ENCODE measurements at regions not wholly inside any gene's neighbourhood (a gene's known extent, or its start where the extent isn't known, plus 50 kb on each side); places are given as distances from the start of the nearest gene placed in this dataset.

DNA sequence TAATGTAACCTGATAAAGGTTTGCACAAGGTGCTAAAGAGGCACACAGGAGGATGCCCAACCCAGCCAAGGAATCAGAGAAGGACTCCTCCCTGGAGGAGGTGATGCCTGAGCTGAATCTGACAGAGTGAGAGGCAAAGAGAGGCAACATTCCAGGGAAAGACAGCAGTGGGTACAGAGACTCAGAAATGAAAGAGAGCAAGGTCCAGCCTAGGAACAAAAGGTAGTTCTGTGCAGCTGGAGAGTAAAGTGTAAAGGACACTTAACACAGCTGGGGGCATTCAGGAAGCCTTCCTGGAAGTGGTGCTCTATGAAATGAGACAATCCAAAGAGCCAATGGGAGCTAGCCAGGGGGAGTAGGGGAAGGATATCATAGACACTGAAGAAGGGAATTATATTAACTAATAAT, 181.0 kb upstream of the GLI2 start:
- no peak for TF ChIP-seq CTCF (IDR thresholded peaks at IDR 0.05)
- no peak for TF ChIP-seq POLR2A (IDR thresholded peaks at IDR 0.05)
